VCaP (cell line): ENCODE measurements at regions not wholly inside any gene's neighbourhood (a gene's known extent, or its start where the extent isn't known, plus 50 kb on each side); places are given as distances from the start of the nearest gene placed in this dataset.

Experiments used
- H3K27ac ChIP-seq: fragments of 450-650 bp; 2 replicates; pipeline ENCODE4 v1.5.1; 2017
- TF ChIP-seq, protein P1 (sequence below): fragments of 450-650 bp; conservative IDR thresholded peaks from 2 replicates; pipeline ENCODE4 v1.5.1; 2017; ENCODE audit warnings: mild to moderate bottlenecking, moderate library complexity

DNA sequence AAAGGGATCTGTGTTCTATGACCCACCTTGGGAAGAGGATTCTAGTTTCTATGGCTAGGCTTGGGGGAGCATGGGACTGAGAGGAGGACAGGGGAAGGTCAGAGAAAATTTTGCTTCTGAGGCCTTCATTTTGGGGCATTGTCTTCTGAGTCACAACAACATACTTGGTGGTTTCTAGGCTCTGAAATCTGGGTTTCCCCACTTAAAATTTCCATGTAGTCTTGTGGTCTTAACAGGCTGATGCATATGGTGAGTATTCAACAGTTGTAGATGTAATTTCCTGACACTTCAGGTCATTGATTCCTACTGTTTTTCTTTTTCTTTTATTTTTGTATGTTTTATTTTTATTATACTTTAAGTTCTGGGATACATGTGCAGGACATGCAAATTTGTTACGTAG lies 88.5 kb downstream of the ANKRD7 start:
- TF ChIP-seq, protein P1, sequence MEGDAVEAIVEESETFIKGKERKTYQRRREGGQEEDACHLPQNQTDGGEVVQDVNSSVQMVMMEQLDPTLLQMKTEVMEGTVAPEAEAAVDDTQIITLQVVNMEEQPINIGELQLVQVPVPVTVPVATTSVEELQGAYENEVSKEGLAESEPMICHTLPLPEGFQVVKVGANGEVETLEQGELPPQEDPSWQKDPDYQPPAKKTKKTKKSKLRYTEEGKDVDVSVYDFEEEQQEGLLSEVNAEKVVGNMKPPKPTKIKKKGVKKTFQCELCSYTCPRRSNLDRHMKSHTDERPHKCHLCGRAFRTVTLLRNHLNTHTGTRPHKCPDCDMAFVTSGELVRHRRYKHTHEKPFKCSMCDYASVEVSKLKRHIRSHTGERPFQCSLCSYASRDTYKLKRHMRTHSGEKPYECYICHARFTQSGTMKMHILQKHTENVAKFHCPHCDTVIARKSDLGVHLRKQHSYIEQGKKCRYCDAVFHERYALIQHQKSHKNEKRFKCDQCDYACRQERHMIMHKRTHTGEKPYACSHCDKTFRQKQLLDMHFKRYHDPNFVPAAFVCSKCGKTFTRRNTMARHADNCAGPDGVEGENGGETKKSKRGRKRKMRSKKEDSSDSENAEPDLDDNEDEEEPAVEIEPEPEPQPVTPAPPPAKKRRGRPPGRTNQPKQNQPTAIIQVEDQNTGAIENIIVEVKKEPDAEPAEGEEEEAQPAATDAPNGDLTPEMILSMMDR = no peak
- no peak overlapping the region for H3K27ac ChIP-seq

DNA sequence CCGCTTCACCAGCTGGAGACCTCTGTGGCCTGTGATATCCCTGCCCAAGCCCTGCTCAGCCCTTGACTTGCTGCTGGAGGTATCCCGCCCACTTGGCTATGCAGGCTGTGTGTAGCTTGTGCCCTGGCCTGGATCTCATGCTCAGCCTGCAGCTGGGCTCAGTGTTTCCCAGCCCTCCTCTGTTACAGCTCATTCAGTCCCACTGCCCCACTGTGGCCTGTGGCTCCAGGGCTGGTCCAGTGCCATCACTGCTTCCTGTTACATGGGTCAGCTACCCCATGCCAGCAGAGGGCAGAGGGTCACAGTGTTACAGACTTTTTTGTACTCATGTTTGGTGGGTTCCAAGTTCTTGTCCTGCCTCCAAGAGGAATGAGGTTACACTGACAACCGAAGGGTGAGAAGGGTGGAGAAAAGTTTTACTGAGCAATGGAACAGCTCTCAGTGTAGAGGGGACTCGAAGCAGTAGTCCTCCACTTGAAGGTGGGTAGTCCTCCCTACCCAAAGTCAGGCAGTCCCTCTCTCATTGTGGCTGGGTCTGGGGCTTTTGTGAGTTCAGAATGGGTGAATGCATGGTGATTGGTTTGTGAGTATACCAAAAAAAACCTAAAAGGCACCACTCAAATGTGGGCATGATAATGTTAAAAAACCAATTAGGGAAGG lies 100.4 kb downstream of the ANKRD7 start:
- H3K27ac ChIP-seq = no peak overlapping the region
- TF ChIP-seq, protein P1 = no peak

DNA sequence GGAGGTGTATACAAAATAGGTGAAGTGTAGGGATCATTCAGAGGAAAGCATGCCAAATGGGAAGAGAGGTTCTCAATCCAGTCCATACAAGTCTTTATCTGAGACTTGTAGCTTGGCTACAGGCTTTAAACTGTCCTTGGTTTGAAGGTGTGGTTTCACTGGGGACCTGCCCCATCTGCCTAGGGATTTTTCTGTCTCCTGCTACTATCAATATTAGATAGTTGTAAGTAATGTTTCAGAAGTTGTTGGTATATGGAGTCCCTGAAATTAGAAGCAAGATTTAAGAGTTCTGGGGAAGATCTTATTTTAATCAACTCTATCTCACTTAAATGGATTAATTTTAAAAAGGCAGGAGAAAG lies 100.9 kb downstream of the ANKRD7 start:
- no peak overlapping the region for H3K27ac ChIP-seq
- TF ChIP-seq, protein P1 = no peak

GRCh38 chr7:118327174-118327573 lies 102.7 kb downstream of the ANKRD7 start:
- TF ChIP-seq, protein P1 = no peak
- no peak overlapping the region for H3K27ac ChIP-seq

GRCh38 chr7:118328505-118329211 lies 104.2 kb downstream of the ANKRD7 start:
- TF ChIP-seq, protein P1 = no peak
- H3K27ac ChIP-seq = no peak overlapping the region

GRCh38 chr7:118330388-118330787 lies 105.9 kb downstream of the ANKRD7 start:
- H3K27ac ChIP-seq = no peak overlapping the region
- TF ChIP-seq, protein P1 = no peak

GRCh38 chr7:118346748-118347147 lies 122.2 kb downstream of the ANKRD7 start:
- H3K27ac ChIP-seq = no peak overlapping the region
- TF ChIP-seq, protein P1 = no peak
